GM13977 (cell line): ENCODE measurements at regions not wholly inside any gene's neighbourhood (a gene's known extent, or its start where the extent isn't known, plus 50 kb on each side); places are given as distances from the start of the nearest gene placed in this dataset.

Experiments
- DNase-seq: peaks from one replicate; pipeline ENCODE4 v3.0.0; 2012; ENCODE audit warnings: low spot score
- CTCF ChIP-seq: IDR thresholded peaks from 2 replicates; pipeline ENCODE4 v1.5.1; 2012; ENCODE audit warnings: mild to moderate bottlenecking, control low read depth; ENCODE audit not compliant: insufficient read depth; ENCODE audit errors: extremely low read depth, missing control alignments
- in situ Hi-C: fragments of 300-500 bp; cut with MboI; formaldehyde crosslinking; loops from one replicate; pipeline ENCODE4 v1.12.0; 2022; ENCODE audit warnings: low sequenced_read_pairs, low pct_unique_long_range_greater_than_20kb, mixed read lengths, inconsistent platforms; ENCODE audit not compliant: unreplicated experiment

GRCh38 chr3:182046166-182046764 is 334.5 kb downstream of the SOX2 start:
- no peak for DNase-seq
- in situ Hi-C loops, result no loop called here
- TF ChIP-seq CTCF, result no peak

- in situ Hi-C loops, result no loop called here
- no peak for TF ChIP-seq CTCF
- no peak for DNase-seq
Observed at GRCh38 chr3:182050932-182051331, 339.2 kb downstream of the SOX2 start.

GRCh38 chr3:182052332-182052731 is 340.6 kb downstream of the SOX2 start:
- in situ Hi-C loops, result no loop called here
- DNase-seq, result no peak
- TF ChIP-seq CTCF, result no peak

GRCh38 chr3:182052757-182053156 is 341.0 kb downstream of the SOX2 start:
- no peak for TF ChIP-seq CTCF
- no peak for DNase-seq
- in situ Hi-C loops, result no loop called here

- in situ Hi-C loops, result no loop called here
- DNase-seq, result no peak
- TF ChIP-seq CTCF, result no peak
Observed at GRCh38 chr3:182058488-182058887, 346.8 kb downstream of the SOX2 start.

- in situ Hi-C loops, result no loop called here
- no peak for DNase-seq
- TF ChIP-seq CTCF, result no peak
Observed at GRCh38 chr3:182063742-182064141, 352.0 kb downstream of the SOX2 start.

- DNase-seq, result no peak
- no peak for TF ChIP-seq CTCF
- in situ Hi-C loops, result no loop called here
Observed at GRCh38 chr3:182067423-182067822, 355.7 kb downstream of the SOX2 start.
